ENCODE measurements at regions not wholly inside any gene's neighbourhood (a gene's known extent, or its start where the extent isn't known, plus 50 kb on each side); places are given as distances from the start of the nearest gene placed in this dataset.
A peak's percentile ranks its signal among the peaks of the same experiment; 100 is the strongest.
"Not testable (repeated sequence)": the region's sequence is repeated elsewhere in the genome, so short reads cannot be mapped to it uniquely, and the experiment has no call there.

DNA sequence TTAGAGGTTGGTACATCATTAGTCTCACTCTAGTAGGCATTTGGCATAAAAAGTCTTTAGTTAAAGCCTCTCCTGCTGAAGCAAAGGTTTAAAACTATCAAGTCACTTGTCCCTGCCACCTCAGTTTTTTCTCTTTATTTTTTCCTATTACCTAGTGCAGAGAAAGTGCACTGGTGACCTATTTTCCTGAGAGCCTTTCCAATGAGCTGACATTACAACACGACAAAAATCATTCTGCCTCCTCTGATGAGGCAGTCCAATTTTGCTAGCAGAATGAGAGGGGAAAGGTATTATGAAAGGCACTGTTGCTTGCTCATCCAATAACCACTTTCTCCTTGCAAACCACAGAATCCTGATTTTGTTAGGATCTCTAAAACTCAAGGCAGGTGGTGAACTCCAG, 73.3 kb upstream of the SGK1 start:
- no peak for DNase-seq (ENCODE audit: low read depth)

DNA sequence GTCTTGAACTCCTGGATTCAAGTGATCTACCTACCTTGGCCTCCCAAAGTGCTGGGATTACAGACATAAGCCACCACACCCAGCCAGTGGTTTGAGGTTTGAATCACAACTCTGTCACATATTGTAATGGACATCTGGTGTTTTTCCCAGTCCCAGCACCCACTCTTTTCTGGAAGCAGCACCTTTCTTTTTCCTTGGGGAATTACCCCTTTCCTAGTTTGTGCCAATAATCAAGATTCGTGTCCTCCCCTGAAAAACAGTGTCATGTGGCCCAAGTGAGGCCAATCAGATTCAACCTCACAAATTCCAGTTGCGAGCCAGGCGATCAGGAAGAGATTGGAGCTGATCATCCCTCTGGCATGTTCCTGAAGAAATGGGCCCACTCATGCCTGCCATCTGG, 71.7 kb upstream of the SGK1 start:
- no peak for DNase-seq (ENCODE audit: low read depth)

DNA sequence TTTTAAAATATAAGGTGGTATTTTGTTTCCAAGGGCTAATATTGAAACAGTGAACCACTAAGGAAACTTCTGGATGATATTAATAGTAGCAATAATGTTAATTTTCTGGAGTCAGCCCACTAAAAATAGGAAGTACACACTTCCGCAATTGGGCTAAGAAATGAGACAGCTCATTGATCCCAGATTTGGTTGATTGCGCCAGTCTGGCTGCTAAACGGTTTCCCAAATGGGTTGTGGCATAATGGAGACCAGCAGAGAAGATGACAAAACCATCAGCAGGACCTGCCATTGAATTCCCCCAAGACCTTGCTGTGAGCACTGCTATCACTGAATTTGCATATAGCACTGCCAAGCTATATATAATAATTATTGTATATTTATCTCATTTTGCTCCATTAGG, 71.2 kb upstream of the SGK1 start:
- no peak for DNase-seq (ENCODE audit: low read depth)

DNA sequence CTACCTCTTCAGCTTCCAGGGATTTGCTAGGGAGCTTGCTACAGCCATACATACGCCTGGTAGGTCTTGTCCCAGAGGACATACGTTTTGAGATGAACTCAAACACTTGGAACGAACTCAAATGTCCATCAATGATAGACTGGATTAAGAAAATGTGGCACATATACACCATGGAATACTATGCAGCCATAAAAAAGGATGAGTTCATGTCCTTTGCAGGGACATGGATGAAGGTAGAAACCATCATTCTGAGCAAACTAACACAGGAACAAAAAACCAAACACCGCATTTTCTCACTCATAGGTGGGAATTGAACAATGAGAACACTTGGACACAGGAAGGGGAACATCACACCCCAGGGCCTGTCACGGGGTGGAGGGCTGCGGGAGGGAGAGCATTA, 68.6 kb upstream of the SGK1 start:
- DNase-seq (ENCODE audit: low read depth): not testable (repeated sequence)

DNA sequence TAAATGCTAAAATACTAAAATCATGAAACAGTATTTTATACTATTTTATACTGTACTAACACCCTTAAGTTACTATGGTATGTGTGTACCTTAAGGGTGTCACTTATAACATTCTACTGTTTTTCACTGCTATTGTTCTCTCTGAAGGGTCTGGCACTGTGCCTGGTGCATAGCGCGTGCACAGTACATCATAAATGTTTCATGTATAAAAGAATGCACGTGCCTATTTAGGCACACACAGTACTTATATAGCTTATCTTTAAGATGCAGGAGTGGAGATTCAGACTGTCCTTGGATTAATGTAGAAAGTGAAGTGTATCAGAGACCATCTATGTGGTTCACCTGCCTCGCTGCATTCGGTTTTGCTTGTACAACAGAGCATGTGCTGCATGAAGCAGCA, 64.0 kb upstream of the SGK1 start:
- DNase-seq (ENCODE audit: low read depth): no peak

DNA sequence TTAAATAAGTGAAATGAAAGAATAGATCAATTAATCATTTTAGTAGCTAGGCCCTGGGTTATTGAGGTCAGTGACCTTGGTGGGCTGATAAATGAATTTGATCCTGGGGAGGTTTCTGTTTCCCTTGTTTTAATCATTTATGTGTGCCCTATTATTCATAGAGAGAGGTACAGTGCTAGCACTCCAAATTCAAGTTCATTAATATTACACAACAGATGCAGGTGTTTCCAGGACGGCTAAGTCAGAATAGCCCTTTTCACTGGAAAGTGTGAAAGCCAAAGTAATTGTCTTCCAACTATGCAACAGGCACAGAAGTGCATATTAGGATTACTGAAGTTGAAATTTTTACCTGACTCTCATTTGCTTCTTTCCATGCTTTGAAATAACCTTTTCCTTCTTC, 61.7 kb upstream of the SGK1 start:
- DNase-seq (ENCODE audit: low read depth): no peak

DNA sequence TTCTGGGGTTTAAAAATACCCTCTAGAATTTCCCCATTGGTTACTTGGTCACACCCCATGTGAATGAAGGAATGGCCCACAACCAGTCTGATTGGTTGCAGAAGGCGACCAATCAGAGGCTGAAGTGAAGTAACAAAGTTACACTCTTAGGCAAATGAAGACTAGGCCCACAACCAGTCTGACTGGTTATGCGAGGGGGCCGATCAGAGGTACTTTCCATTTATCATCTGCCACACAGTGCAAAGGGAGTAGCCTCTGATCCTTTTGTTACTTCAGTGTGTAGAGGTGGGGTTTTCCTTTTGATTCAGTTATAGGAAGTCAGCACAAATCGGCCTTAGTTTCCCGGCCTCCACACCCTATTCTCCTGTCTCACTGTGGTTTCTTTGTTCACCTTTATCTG, 61.2 kb upstream of the SGK1 start:
- DNase-seq (ENCODE audit: low read depth): no peak

DNA sequence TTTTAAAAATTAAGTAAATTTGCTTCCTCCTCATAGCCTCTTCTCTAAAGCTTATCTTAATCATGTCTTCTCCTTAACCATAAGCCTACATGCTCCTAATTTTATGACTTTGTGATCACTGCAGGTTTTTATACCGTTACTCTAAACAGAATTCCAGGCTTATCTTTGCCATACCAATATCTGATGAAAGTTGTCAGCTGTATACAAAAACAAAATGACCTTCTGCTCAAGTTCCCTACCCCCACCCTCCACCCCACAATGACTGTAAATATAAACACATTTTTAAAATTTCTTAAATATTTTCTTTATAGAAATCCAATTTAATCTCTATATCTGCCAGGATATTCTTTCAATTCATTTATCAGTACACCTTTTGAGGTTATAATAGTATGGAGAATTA, 60.5 kb upstream of the SGK1 start:
- DNase-seq (ENCODE audit: low read depth): no peak

DNA sequence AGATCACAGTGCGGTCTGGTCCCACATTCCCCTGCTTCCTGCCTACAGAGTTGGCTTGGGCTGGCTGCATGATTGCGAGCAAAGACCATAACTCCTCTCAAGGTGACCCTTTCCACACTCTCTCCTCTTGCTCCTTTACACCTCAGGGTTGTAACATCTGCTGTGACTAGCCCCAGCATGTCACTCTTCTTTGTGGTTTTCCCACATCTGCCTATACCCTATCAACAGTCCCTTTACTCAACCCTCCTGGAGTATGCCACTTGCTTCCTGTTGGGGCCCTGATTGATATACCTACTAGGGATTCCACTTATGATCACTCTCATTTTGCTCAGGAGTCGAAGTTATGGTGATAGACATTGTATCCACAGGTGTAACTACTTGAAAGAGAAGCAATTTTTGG, 58.9 kb upstream of the SGK1 start:
- DNase-seq (ENCODE audit: low read depth): no peak

DNA sequence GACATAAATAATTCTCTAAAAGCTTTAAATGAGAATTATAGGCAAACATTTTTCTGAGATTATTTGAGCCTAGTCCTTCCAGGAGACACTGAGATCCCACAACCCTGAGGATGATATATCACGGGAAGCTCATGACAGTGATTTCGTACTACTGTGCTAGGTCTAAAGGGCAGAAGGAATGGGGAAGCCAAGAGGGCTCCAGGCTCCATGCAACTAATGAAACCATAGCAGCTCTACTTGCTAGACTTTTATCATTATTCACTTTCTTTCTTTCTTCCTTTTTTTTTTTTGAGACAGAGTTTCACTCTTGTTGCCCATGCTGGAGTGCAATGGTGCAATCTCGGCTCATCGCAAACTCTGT, 57.3 kb upstream of the SGK1 start:
- no peak for DNase-seq (ENCODE audit: low read depth)

DNA sequence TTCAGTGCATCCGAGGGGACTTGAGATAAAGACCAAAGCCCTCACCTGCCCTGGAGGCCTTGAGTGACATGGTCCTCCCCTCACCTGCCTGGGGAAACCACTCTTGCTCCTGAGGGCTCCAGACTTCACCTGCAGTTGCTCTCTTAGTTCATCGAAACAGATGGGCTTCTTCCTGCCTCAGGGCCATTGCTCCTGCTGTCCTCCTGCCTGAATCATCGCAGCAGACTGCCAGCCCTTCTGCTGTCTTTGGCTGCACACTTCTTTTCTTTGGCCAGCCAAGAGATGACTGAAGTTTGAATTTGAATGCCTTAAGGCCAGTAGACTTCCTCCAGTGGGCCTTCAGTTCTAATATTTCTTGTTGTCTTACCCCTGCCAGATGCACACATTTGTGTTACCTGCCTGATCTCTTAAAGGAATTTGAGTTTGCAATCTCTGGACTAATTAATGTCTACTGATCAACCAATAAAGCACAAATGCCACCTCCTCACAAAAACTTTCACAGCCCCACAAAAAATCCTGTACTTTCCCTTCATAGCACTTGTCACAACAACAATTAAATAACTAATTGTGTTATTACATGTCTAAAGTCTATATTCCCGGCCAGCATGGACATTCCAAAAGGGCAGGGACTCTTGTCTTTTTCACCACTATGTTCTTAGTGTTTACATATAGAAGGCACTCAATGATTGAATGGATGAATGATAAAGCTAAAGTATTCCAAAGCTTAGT, 56.7 kb upstream of the SGK1 start:
- DNase-seq (ENCODE audit: low read depth): peak; percentile 51

DNA sequence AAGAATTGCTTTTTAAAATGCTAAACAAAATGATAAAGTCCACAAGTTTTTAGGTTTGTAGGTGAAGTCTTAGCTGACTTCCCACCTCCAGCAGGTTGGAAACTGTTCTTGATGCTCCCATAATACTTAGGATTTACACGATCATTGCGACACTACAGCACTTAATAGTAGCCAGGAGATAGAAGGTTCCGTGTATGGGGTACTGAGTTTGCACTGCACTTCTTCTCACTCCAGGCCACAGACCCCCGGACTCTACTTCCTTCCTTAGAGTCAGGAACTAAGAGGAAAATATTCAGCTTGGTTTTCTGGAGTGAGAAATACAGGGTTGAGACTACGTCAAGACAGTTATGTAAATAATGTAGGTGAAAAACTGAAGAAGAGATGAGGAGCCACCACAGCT, 56.1 kb upstream of the SGK1 start:
- DNase-seq (ENCODE audit: low read depth): no peak

DNA sequence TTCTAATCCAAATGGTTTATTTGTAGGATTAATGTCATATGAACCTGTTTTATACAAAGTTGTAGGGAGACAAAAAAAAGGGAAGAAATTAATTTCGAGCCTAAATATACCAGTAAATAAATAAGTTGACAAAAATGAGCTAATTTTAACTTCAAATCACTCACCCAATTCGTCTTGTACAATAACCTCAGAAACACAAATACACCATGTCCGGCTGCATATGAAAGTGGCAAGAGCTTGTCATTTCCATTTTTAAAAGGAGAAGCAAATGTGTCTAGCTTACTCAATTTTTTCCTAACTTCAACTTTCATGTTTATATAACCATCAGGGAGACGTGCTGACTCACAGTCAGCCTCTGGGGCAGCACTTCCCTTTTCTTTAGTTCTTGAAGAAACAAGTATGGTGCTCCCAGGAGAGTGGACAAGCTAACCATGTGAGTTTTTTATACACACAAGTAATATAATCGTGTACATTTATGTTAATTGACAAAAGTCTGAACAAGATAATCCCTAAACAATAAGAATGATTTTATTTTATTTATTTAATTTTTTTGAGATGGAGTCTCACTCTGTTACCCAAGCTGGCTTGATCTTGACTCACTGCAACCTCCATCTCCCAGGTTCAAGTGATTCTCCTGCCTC, 55.5 kb upstream of the SGK1 start:
- peak; percentile 89 for DNase-seq (ENCODE audit: low read depth)

DNA sequence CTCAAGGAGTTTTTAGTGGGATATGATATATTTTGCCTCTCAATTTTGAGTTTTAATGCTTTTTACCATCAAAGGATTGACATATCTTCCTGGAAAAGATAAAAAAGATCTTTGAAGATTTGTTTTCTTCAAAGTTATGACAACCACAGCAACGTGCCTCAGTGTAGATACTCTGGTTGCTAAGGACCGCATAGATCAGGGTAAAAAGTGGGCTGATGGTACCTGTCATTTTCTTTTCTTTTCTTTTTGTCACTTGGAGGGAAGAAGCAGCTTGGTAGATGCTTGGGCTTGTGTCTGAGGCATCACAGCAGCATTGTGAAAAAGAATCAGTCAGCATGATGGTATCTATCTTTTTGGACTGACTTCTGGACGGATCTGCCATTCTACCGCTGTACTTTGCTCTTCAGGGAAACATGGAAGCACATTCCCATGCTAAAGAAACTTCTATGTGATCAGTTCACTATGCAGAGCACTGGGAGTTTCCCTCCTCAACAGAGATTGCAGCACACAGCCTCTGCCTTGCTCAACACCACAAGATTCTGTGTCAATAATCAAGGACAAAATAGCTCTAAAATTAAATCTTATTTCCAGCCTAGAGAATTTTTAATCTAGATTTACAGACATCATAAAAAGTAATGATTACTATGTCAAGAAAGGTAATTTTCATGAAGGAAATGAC, 54.8 kb upstream of the SGK1 start:
- DNase-seq (ENCODE audit: low read depth): peak; percentile 21

DNA sequence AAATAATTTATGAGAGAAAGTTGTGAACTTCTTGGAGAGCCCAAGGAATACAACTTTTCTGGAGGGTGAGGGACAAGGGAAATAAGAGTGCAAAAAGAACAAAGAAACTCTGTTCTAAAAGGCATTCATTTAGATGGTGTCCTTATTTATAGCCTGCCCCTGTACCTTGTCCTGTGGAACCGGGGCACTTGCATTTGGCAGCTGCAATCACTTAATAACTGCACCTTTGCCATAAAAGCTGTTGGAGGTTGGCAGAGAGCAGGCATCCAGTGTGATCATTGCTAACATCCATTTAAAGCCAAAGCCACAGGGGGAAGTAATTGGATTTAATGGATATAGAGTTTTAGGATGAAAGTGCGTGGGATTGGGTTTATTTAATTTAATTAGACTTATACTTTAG, 50.8 kb upstream of the SGK1 start:
- DNase-seq (ENCODE audit: low read depth): no peak

All from ELR (cell line).